ENCODE measurements at regions not wholly inside any gene's neighbourhood (a gene's known extent, or its start where the extent isn't known, plus 50 kb on each side); places are given as distances from the start of the nearest gene placed in this dataset.
"Not testable (repeated sequence)": the region's sequence is repeated elsewhere in the genome, so short reads cannot be mapped to it uniquely, and the experiment has no call there.

GRCh38 chr4:64673121-64673520 is 263.9 kb upstream of the TECRL start:
- TF ChIP-seq CTCF (conservative IDR thresholded peaks at IDR 0.05; ENCODE audit: low read depth in 2 of 2); POLR2AphosphoS5 (IDR thresholded peaks at IDR 0.05; ENCODE audit: low read depth); NANOG (IDR thresholded peaks at IDR 0.05; ENCODE audit: borderline replicate concordance); EZH2 (IDR thresholded peaks at IDR 0.05; ENCODE audit: low read depth, unreplicated experiment); JUNB (IDR thresholded peaks at IDR 0.05; ENCODE audit: unreplicated experiment); CREB1 (CRISPR knock-in tag; IDR thresholded peaks at IDR 0.05; ENCODE audit: low read depth); EZH2phosphoT487 (IDR thresholded peaks at IDR 0.05; ENCODE audit: unreplicated experiment); STAT1 (IDR thresholded peaks at IDR 0.05; ENCODE audit: unreplicated experiment); ZNF462 (CRISPR knock-in tag; IDR thresholded peaks at IDR 0.05); ETS1 (IDR thresholded peaks at IDR 0.05); ZNF114 (CRISPR knock-in tag; IDR thresholded peaks at IDR 0.05): not testable (repeated sequence)
- TF ChIP-seq, protein P1, sequence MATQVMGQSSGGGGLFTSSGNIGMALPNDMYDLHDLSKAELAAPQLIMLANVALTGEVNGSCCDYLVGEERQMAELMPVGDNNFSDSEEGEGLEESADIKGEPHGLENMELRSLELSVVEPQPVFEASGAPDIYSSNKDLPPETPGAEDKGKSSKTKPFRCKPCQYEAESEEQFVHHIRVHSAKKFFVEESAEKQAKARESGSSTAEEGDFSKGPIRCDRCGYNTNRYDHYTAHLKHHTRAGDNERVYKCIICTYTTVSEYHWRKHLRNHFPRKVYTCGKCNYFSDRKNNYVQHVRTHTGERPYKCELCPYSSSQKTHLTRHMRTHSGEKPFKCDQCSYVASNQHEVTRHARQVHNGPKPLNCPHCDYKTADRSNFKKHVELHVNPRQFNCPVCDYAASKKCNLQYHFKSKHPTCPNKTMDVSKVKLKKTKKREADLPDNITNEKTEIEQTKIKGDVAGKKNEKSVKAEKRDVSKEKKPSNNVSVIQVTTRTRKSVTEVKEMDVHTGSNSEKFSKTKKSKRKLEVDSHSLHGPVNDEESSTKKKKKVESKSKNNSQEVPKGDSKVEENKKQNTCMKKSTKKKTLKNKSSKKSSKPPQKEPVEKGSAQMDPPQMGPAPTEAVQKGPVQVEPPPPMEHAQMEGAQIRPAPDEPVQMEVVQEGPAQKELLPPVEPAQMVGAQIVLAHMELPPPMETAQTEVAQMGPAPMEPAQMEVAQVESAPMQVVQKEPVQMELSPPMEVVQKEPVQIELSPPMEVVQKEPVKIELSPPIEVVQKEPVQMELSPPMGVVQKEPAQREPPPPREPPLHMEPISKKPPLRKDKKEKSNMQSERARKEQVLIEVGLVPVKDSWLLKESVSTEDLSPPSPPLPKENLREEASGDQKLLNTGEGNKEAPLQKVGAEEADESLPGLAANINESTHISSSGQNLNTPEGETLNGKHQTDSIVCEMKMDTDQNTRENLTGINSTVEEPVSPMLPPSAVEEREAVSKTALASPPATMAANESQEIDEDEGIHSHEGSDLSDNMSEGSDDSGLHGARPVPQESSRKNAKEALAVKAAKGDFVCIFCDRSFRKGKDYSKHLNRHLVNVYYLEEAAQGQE (IDR thresholded peaks at IDR 0.05; ENCODE audit: unreplicated experiment) = not testable (repeated sequence)

Measured in GM23338 (cell line).